H9 (cell line): ENCODE measurements at regions not wholly inside any gene's neighbourhood (a gene's known extent, or its start where the extent isn't known, plus 50 kb on each side); places are given as distances from the start of the nearest gene placed in this dataset.

Experiments
- DNase-seq: peaks from one replicate; pipeline ENCODE4 v3.0.0-alpha.2; 2017
- H2AFZ ChIP-seq: one replicate; pipeline ENCODE4 v1.6.1; 2013; ENCODE audit warnings: mild to moderate bottlenecking, low read length, control low read depth, moderate library complexity
- H2AK5ac ChIP-seq: 2 replicates; pipeline ENCODE4 v1.6.1; 2013; ENCODE audit warnings: low read length, control low read depth, mixed read lengths; ENCODE audit not compliant: insufficient read length
- H2BK120ac ChIP-seq: one replicate; pipeline ENCODE4 v1.6.1; 2013; ENCODE audit warnings: low read depth, mild to moderate bottlenecking, low read length, control low read depth, inconsistent platforms; ENCODE audit not compliant: poor library complexity, severe bottlenecking
- H2BK12ac ChIP-seq: 2 replicates; pipeline ENCODE4 v1.6.1; 2013; ENCODE audit warnings: low read length, control low read depth, mixed read lengths, low read depth; ENCODE audit not compliant: insufficient read length
- H2BK15ac ChIP-seq: 2 replicates; pipeline ENCODE4 v1.6.1; 2013; ENCODE audit warnings: low read depth, low read length, control low read depth
- H2BK20ac ChIP-seq: one replicate; pipeline ENCODE4 v1.6.1; 2013; ENCODE audit warnings: low read depth, mild to moderate bottlenecking, low read length, control low read depth, inconsistent platforms; ENCODE audit not compliant: poor library complexity, severe bottlenecking
- H2BK5ac ChIP-seq: 2 replicates; pipeline ENCODE4 v1.6.1; 2013; ENCODE audit warnings: low read length, control low read depth, mixed read lengths; ENCODE audit not compliant: insufficient read length
- H3K14ac ChIP-seq: 2 replicates; pipeline ENCODE4 v1.6.1; 2013; ENCODE audit warnings: low read length, control low read depth; ENCODE audit not compliant: insufficient read depth
- H3K18ac ChIP-seq: 2 replicates; pipeline ENCODE4 v1.6.1; 2013; ENCODE audit warnings: low read depth, mild to moderate bottlenecking, mixed read lengths, low read length, control low read depth; ENCODE audit not compliant: insufficient read length
- H3K23ac ChIP-seq: 2 replicates; pipeline ENCODE4 v1.6.1; 2013; ENCODE audit warnings: low read length, control low read depth, mixed read lengths, low read depth; ENCODE audit not compliant: insufficient read length
- H3K23me2 ChIP-seq: 2 replicates; pipeline ENCODE4 v1.6.1; 2013; ENCODE audit warnings: low read depth, mild to moderate bottlenecking, mixed read lengths, low read length, control low read depth; ENCODE audit not compliant: insufficient read length, poor library complexity, severe bottlenecking
- H3K27ac ChIP-seq: 2 replicates; pipeline ENCODE4 v1.5.1; 2013; ENCODE audit warnings: low read length, control low read depth, mixed read lengths, low read depth; ENCODE audit not compliant: insufficient read length
- H3K27me3 ChIP-seq: 2 replicates; pipeline ENCODE4 v1.6.1; 2013; ENCODE audit warnings: low read length, control low read depth, inconsistent platforms; ENCODE audit not compliant: insufficient read depth
- H3K4ac ChIP-seq: 2 replicates; pipeline ENCODE4 v1.6.1; 2013; ENCODE audit warnings: low read depth, mild to moderate bottlenecking, control low read depth, inconsistent platforms, low read length, moderate library complexity
- H3K4me1 ChIP-seq: 2 replicates; pipeline ENCODE4 v1.6.1; 2013; ENCODE audit warnings: low read length, control low read depth, inconsistent platforms; ENCODE audit not compliant: insufficient read depth
- H3K4me2 ChIP-seq: 2 replicates; pipeline ENCODE4 v1.6.1; 2013; ENCODE audit warnings: low read length, control low read depth, mixed read lengths; ENCODE audit not compliant: insufficient read length, insufficient read depth
- H3K56ac ChIP-seq: 2 replicates; pipeline ENCODE4 v1.6.1; 2013; ENCODE audit warnings: low read depth, mild to moderate bottlenecking, mixed read lengths, low read length, control low read depth; ENCODE audit not compliant: insufficient read length
- H3K79me1 ChIP-seq: 2 replicates; pipeline ENCODE4 v1.6.1; 2013; ENCODE audit warnings: low read depth, mild to moderate bottlenecking, moderate library complexity, low read length, control low read depth, inconsistent platforms; ENCODE audit not compliant: insufficient read depth, poor library complexity, severe bottlenecking
- H3K79me2 ChIP-seq: 2 replicates; pipeline ENCODE4 v1.6.1; 2013; ENCODE audit warnings: low read length, control low read depth, inconsistent platforms; ENCODE audit not compliant: insufficient read depth
- H3K9ac ChIP-seq: 2 replicates; pipeline ENCODE4 v1.6.1; 2013; ENCODE audit warnings: low read length, control low read depth, mixed read lengths; ENCODE audit not compliant: insufficient read length; ENCODE audit errors: extremely low read depth
- H3K9me3 ChIP-seq: one replicate; pipeline ENCODE4 v1.6.1; 2013; ENCODE audit warnings: low read depth, low read length, inconsistent platforms; ENCODE audit not compliant: control insufficient read depth
- H3T11ph ChIP-seq: one replicate; pipeline ENCODE4 v1.6.1; 2013; ENCODE audit warnings: mild to moderate bottlenecking, low read length, control low read depth, inconsistent platforms
- H4K20me1 ChIP-seq: one replicate; pipeline ENCODE4 v1.6.1; 2013; ENCODE audit not compliant: control insufficient read depth, insufficient read length, insufficient read depth
- H4K5ac ChIP-seq: 2 replicates; pipeline ENCODE4 v1.6.1; 2013; ENCODE audit warnings: low read depth, mild to moderate bottlenecking, mixed read lengths, low read length, control low read depth; ENCODE audit not compliant: insufficient read length
- H4K8ac ChIP-seq: replicated peaks from 2 replicates; pipeline ENCODE4 v1.6.1; 2013; ENCODE audit warnings: low read length, control low read depth, mixed read lengths, low read depth; ENCODE audit not compliant: insufficient read length
- H4K91ac ChIP-seq: 2 replicates; pipeline ENCODE4 v1.6.1; 2013; ENCODE audit warnings: low read depth, mild to moderate bottlenecking, moderate library complexity, mixed read lengths, low read length, control low read depth; ENCODE audit not compliant: insufficient read length
- H3K27ac Mint-ChIP-seq, 3 experiments: 2 replicates in 2 of 3; 3 replicates in 1 of 3; pipeline ENCODE4 v1.8.0; 2020 to 2021; ENCODE audit warnings: mixed read lengths in 3 of 3, mild to moderate bottlenecking in 1 of 3, moderate library complexity in 1 of 3
- H3K27me3 Mint-ChIP-seq: 2 replicates; pipeline ENCODE4 v1.8.0; 2021; ENCODE audit warnings: low read depth, mild to moderate bottlenecking, moderate library complexity, mixed read lengths
- H3K36me3 Mint-ChIP-seq, 3 experiments: 2 replicates in 2 of 3; 3 replicates in 1 of 3; pipeline ENCODE4 v1.8.0; 2020 to 2021; ENCODE audit warnings: low read depth in 3 of 3, mixed read lengths in 3 of 3; ENCODE audit not compliant: insufficient read depth in 1 of 3
- H3K4me1 Mint-ChIP-seq, 2 experiments: 2 replicates each; pipeline ENCODE4 v1.8.0; 2020; ENCODE audit warnings: mixed read lengths in 2 of 2
- H3K4me3 Mint-ChIP-seq, 2 experiments: 2 replicates in 1 of 2; 3 replicates in 1 of 2; pipeline ENCODE4 v1.8.0; 2020 to 2021; ENCODE audit warnings: mild to moderate bottlenecking in 2 of 2, mixed read lengths in 2 of 2, moderate library complexity in 1 of 2
- H3K9me3 Mint-ChIP-seq, 2 experiments: 2 replicates in 1 of 2; 3 replicates in 1 of 2; pipeline ENCODE4 v1.8.0; 2020; ENCODE audit warnings: mild to moderate bottlenecking in 2 of 2, mixed read lengths in 2 of 2, moderate library complexity in 1 of 2
- WGBS: extraction: QIAGEN DNeasy Blood & Tissue Kit; methylation state at CpG from one replicate; pipeline ENCODE4 v1.1.7; 2013; ENCODE audit warnings: missing lambda C conversion rate, low lambda C conversion rate, mixed read lengths; ENCODE audit not compliant: insufficient read length; ENCODE audit errors: extremely low coverage; 5-methylcytosine and 5-hydroxymethylcytosine counted together
- TF ChIP-seq, protein P1 (sequence below): fragments of 200-600 bp; sonication (generic); conservative IDR thresholded peaks from 3 replicates; pipeline ENCODE4 v1.8.0; 2021; ENCODE audit warnings: antibody characterized with exemption, mild to moderate bottlenecking

DNA sequence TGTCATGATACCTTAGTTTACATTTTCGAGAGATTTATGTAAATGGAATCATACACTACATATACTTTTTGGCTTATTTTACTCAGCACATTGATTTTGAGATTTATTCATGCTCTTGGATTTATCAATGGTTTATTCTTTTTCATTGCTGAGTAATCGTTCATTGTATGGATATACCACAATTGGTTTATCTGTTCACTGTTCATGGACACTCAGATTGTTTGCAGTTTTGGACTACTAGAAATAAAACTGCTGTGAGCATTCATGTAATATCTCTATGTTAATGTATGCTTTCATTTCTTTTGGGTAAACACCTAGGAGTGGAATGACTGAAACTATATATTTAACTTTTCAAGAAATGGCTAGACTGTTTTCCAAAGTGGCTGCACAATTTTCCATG is 550.9 kb upstream of the ADAMTS9 start:
- no peak overlapping the region for H2BK15ac ChIP-seq
- no peak overlapping the region for H2AFZ ChIP-seq
- no peaks in the 10 kb centered on the region for H3K9me3 ChIP-seq
- H3K56ac ChIP-seq = no peak overlapping the region
- H2BK12ac ChIP-seq = no peak overlapping the region
- no peaks in the 10 kb centered on the region for H3K4me1 ChIP-seq
- no peak overlapping the region for H2BK5ac ChIP-seq
- Mint-ChIP-seq H3K27me3 (no peaks in the 10 kb centered on the region; the same call in 1 of the 2 replicates), H3K36me3 (no peaks in the 10 kb centered on the region), H3K9me3 (peaks cover 4% of the 10 kb centered on the region in 2 experiments; a peak in 2 of 5 replicates), H3K4me1 (no peaks in the 10 kb centered on the region), H3K4me3 (no peak overlapping the region), H3K27ac (no peak overlapping the region)
- H2BK120ac ChIP-seq = no peak overlapping the region
- H4K8ac ChIP-seq = no peak overlapping the region
- H3K23me2 ChIP-seq = no peaks in the 10 kb centered on the region
- H4K91ac ChIP-seq = no peak overlapping the region
- no peak overlapping the region for H3K23ac ChIP-seq
- H3K14ac ChIP-seq = no peak overlapping the region
- H3K9ac ChIP-seq = no peak overlapping the region
- no peak overlapping the region for H3K4me2 ChIP-seq
- DNase-seq = no peak
- no peak overlapping the region for H2AK5ac ChIP-seq
- H3K27ac ChIP-seq = no peak overlapping the region
- no peak overlapping the region for H4K5ac ChIP-seq
- H3T11ph ChIP-seq = no peak overlapping the region
- H2BK20ac ChIP-seq = no peak overlapping the region
- H3K79me2 ChIP-seq = no peaks in the 10 kb centered on the region
- no peaks in the 10 kb centered on the region for H3K79me1 ChIP-seq
- no peaks in the 10 kb centered on the region for H4K20me1 ChIP-seq
- H3K18ac ChIP-seq = no peak overlapping the region
- no peaks in the 10 kb centered on the region for H3K27me3 ChIP-seq
- TF ChIP-seq, protein P1, sequence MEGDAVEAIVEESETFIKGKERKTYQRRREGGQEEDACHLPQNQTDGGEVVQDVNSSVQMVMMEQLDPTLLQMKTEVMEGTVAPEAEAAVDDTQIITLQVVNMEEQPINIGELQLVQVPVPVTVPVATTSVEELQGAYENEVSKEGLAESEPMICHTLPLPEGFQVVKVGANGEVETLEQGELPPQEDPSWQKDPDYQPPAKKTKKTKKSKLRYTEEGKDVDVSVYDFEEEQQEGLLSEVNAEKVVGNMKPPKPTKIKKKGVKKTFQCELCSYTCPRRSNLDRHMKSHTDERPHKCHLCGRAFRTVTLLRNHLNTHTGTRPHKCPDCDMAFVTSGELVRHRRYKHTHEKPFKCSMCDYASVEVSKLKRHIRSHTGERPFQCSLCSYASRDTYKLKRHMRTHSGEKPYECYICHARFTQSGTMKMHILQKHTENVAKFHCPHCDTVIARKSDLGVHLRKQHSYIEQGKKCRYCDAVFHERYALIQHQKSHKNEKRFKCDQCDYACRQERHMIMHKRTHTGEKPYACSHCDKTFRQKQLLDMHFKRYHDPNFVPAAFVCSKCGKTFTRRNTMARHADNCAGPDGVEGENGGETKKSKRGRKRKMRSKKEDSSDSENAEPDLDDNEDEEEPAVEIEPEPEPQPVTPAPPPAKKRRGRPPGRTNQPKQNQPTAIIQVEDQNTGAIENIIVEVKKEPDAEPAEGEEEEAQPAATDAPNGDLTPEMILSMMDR = no peak
- WGBS = no CpG with 5 or more reads among the region's 2 CpGs
- H3K4ac ChIP-seq = no peak overlapping the region
